Adrenal gland (tissue), 9 donors: ENCODE measurements at regions not wholly inside any gene's neighbourhood (a gene's known extent, or its start where the extent isn't known, plus 50 kb on each side); places are given as distances from the start of the nearest gene placed in this dataset.

Experiments used
- DNase-seq, 7 donors: peaks; one replicate each; pipeline ENCODE4 v3.0.0-alpha.2; 2019 to 2020
- H3K27ac ChIP-seq, 5 donors: fragments of 200-600 bp; sonication (generic) in 4 of 5; 1 replicate in 3 of 5; 2 replicates in 2 of 5; pipeline versions ENCODE4 v1.5.1 to v1.8.0; 2016 to 2020; ENCODE audit warnings: mild to moderate bottlenecking in 1 of 5
- H3K27me3 ChIP-seq: fragments of 200-600 bp; 2 replicates; pipeline ENCODE4 v1.8.0; 2021
- H3K36me3 ChIP-seq, 2 donors: fragments of 200-600 bp; replicated peaks in 1 of 2; 1 replicate in 1 of 2; 2 replicates in 1 of 2; pipeline versions ENCODE4 v1.5.1 to v1.8.0; 2018 to 2022
- H3K4me1 ChIP-seq, 2 donors: fragments of 200-600 bp; replicated peaks in 1 of 2; 1 replicate in 1 of 2; 2 replicates in 1 of 2; pipeline versions ENCODE4 v1.5.1 to v1.8.0; 2018 to 2021
- H3K4me3 ChIP-seq, 4 donors: fragments of 200-600 bp; sonication (generic) in 3 of 4; one replicate each; pipeline ENCODE4 v1.5.1; 2016 to 2018
- H3K9me3 ChIP-seq, 3 donors: fragments of 200-600 bp; sonication (generic) in 1 of 3; replicated peaks in 1 of 3; 1 replicate in 2 of 3; 2 replicates in 1 of 3; pipeline versions ENCODE4 v1.5.1 to v1.8.0; 2016 to 2021
- CTCF ChIP-seq, 6 experiments: fragments of 450-650 bp in 4 of 6; fragments of 200-600 bp in 2 of 6; sonication (generic) in 1 of 6; IDR thresholded peaks; 1 replicate in 5 of 6; 2 replicates in 1 of 6; pipeline versions ENCODE4 v1.5.1 to v1.8.0; 2016 to 2021; ENCODE audit warnings: antibody characterized with exemption in 6 of 6, mild to moderate bottlenecking in 2 of 6, moderate library complexity in 1 of 6
- POLR2A ChIP-seq, 2 donors: fragments of 450-650 bp; IDR thresholded peaks; one replicate each; pipeline ENCODE4 v1.6.1; 2017; ENCODE audit warnings: antibody characterized with exemption in 2 of 2, mild to moderate bottlenecking in 2 of 2, moderate library complexity in 1 of 2
- WGBS, 4 donors: extraction: QIAGEN DNeasy Blood & Tissue Kit in 2 of 4; methylation state at CpG; one replicate each; pipeline versions ENCODE4 v1.1.5 to v1.1.7; 2013 to 2017; 5-methylcytosine and 5-hydroxymethylcytosine counted together
- intact Hi-C, 2 donors: fragments of 100-400 bp; cut with DNase I; formaldehyde crosslinking; loops; one replicate each; pipeline versions ENCODE4 v1.14.1 to v1.15.0; 2022 to 2023
- donor health status: healthy with polysubstance abuse.
- donor health status: Bipolar disorder and iron deficiency.
- donor health status: DM: yes; HTN: yes; CAD: no.
- donor health status: DM: no; HTN: no; CAD: no.
- donor health status: DM: no; HTN: no; CAD: no.

DNA sequence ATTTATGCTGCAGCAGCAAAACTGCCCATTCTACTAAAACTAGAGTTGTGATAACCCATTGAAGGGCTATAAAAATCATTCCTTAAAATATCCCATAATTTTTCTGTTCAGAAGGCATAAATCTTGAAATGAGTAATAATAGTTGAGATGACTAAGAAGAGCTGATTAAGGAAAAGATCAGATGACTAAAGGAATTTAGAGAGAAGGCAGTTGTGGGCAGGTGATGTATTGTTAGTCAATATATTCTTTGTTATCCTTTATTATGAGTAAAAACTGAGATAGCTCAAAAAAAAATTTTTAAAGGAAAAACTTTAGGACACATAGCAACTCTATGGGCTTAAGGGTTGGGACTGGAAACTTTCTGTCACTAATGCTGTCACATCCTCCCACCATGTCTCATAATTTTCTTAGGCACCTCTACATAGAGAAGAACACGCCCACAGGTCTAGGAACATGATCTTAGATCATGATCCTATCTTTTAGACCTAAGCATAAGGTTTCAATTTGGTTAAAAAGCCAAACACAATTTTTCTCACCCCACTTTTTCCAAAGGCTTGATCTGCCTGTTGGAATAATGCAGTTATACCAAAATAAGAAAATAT is 597.5 kb upstream of the MEF2C start:
- H3K4me3 ChIP-seq, result no peak overlapping the region
- no peaks in the 10 kb centered on the region for H3K9me3 ChIP-seq
- H3K27me3 ChIP-seq, result no peaks in the 10 kb centered on the region
- intact Hi-C loops, result no loop called here
- H3K27ac ChIP-seq, result no peak overlapping the region
- DNase-seq, result no peak
- WGBS, 4 donors, result 63 to 71% (median 68%) methylated on average over 1 of the region's 1 CpG
- H3K36me3 ChIP-seq, result no peaks in the 10 kb centered on the region
- H3K4me1 ChIP-seq, result no peaks in the 10 kb centered on the region
- TF ChIP-seq CTCF (IDR thresholded peaks at IDR 0.05), result no peak
- TF ChIP-seq POLR2A (IDR thresholded peaks at IDR 0.05), result no peak

DNA sequence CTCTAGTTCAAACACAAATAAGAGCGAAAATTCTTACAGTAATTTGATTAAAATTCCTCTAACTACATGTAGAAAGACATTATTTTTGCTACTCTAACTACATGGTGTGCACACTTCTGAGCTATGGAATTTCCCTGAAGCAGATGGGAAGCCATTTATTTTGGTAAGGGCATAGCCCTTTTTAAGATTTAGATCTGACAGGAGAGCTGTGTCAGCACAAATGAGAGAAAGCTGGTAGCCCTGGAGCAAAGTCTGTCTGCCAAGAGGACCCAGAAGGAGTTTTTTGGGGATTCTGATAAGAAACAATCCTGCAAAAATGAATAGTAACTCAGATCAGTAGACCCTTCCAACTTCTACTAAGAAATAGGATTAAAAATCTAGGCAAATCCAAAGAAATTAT is 595.9 kb upstream of the MEF2C start:
- no peak for DNase-seq
- H3K9me3 ChIP-seq, result no peaks in the 10 kb centered on the region
- H3K27ac ChIP-seq, result no peak overlapping the region
- 65 to 86% (median 83%) methylated on average over 1 of the region's 1 CpG for WGBS, 4 donors
- H3K36me3 ChIP-seq, result no peaks in the 10 kb centered on the region
- intact Hi-C loops, result no loop called here
- no peak for TF ChIP-seq CTCF (IDR thresholded peaks at IDR 0.05)
- TF ChIP-seq POLR2A (IDR thresholded peaks at IDR 0.05), result no peak
- H3K27me3 ChIP-seq, result no peaks in the 10 kb centered on the region
- H3K4me1 ChIP-seq, result no peaks in the 10 kb centered on the region
- H3K4me3 ChIP-seq, result no peak overlapping the region

- no peak overlapping the region for H3K27ac ChIP-seq
- H3K36me3 ChIP-seq, result no peaks in the 10 kb centered on the region
- no peaks in the 10 kb centered on the region for H3K4me1 ChIP-seq
- no peaks in the 10 kb centered on the region for H3K9me3 ChIP-seq
- 69 to 77% (median 71%) methylated on average over 3 of the region's 3 CpGs for WGBS, 4 donors
- H3K27me3 ChIP-seq, result no peaks in the 10 kb centered on the region
- no peak for DNase-seq
- TF ChIP-seq CTCF (IDR thresholded peaks at IDR 0.05), result no peak
- no peak for TF ChIP-seq POLR2A (IDR thresholded peaks at IDR 0.05)
- H3K4me3 ChIP-seq, result no peak overlapping the region
- intact Hi-C loops, result no loop called here
Observed at GRCh38 chr5:89473196-89473595, 590.2 kb upstream of the MEF2C start.

DNA sequence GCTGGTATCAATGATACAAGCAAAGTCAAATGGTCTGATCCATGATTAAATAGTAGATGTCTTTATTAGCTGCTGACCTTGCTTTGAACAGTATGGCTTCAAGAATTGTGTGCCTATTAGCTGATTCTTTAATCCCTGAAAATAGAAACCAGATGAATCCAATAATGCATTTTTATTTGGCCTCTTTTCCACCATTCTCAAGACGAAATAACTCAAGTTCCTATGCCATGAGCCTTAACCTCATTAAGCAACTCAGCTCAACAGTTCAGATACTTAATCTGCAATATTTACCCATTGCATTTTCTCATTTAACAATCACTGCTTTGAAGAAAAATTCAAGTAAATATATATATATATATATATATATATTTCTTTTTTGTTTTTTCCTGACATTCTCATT is 588.6 kb upstream of the MEF2C start:
- Histone ChIP-seq H3K4me1 (no peaks in the 10 kb centered on the region), H3K27ac (no peak overlapping the region), H3K27me3 (no peaks in the 10 kb centered on the region), H3K4me3 (no peak overlapping the region), H3K9me3 (no peaks in the 10 kb centered on the region), H3K36me3 (no peaks in the 10 kb centered on the region)
- TF ChIP-seq CTCF (IDR thresholded peaks at IDR 0.05), result no peak
- TF ChIP-seq POLR2A (IDR thresholded peaks at IDR 0.05), result no peak
- no peak for DNase-seq
- intact Hi-C loops, result no loop called here
- WGBS, 4 donors, result 55 to 79% (median 63%) methylated on average over 1 of the region's 1 CpG
